Occipital lobe (tissue), 2 donors: ENCODE measurements at regions not wholly inside any gene's neighbourhood (a gene's known extent, or its start where the extent isn't known, plus 50 kb on each side); places are given as distances from the start of the nearest gene placed in this dataset. TPM values are rescaled to one million over a fixed set of nuclear protein-coding genes. Genes with fewer than 3 reads are reported as not detected.
"Not testable (repeated sequence)": the region's sequence is repeated elsewhere in the genome, so short reads cannot be mapped to it uniquely, and the experiment has no call there.

Experiments used
- DNase-seq: peaks from one replicate; lab custom pipeline; 2025; lab: John Stamatoyannopoulos, UW
- small RNA-seq: library from RNA; depleted of rRNA; stranded (forward); fragments of <200 nt; gene quantifications from one replicate; pipeline ENCODE3, GENCODE V24; 2014

DNA sequence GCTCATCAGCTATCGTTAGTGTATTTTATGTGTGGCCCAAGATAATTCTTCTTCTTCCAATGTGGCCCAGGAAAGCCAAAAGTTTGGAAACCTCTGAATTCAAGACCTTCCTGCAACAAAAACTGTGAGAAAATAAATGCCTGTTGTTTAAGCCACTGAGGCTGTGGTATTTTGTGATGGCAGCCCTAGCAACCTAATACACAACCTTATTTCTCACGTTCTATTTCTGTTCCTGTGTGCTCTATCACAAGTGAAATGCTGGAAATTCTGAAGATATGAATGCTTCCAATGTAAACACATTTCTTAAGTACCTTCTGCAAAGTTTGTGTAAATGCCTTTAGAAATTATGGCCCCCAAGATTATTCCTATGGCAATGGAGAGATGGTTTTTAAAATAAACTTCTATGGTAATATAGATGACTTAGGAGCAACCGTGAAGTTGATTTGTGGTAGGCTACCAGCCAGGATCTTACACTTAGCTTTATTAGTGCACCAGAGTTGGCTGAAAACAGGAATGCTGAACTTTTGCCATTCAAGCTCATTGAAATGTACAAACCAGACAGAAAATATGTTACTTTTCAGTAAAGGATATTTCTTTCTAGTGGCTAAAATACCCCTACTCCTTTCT is 148.0 kb downstream of the USP46 start:
- DNase-seq, result no peak

DNA sequence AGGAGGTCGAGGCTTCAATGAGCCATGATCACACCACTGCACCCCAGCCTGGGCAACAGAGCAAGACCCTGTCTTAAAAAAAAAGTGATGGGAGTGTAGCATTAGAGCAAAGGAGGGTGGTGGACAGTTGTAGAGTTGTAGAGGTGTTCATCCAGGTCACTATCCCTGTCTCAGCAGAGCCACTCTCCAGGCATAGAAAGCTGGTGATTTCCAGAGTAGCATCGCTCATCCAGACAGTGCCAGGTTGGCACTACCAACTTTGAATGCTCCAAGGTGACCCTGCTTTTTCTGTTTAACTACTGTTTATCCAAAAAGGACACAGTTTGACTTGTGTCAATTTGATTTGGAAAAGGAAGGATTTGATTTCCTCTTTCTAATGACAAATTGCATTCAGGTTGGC is 147.3 kb downstream of the USP46 start:
- no peak for DNase-seq

DNA sequence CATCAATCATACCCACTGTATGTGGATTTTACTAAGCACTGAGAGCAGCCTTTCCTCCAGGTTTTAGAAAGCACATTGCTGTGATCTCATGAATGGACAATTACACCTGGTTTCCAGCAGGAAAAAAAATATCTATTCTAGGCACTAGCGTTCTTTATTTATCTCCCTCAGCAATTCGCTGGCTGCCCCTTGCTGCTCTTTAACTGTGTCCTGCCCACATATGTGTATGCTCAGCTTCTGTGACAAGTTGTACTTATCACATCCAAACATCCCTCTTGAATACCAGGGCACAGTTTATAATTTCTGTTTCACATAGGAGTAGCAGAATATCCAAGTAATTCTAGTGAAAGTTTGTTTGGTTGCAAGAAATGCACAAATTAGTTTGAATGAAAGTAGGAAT is 146.8 kb downstream of the USP46 start:
- DNase-seq, result no peak

DNA sequence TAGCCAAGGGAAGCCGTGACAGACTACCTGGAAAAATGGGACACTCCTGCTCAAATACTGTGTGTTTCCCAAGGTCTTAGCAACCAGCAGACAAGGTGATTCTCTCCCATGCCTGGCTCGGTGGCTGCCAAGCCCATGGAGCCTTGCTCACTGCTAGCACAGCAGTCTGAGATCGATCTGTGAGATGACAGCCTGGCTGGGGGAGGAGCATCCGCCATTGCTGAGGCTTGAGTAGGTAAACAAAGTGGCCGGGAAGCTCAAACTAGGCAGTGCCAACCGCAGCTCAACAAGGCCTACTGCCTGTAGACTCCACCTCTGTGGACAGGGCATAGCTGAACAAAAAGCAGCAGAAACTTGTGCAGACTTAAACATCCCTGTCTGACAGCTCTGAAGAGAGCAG is 137.0 kb downstream of the USP46 start:
- not testable (repeated sequence) for DNase-seq

DNA sequence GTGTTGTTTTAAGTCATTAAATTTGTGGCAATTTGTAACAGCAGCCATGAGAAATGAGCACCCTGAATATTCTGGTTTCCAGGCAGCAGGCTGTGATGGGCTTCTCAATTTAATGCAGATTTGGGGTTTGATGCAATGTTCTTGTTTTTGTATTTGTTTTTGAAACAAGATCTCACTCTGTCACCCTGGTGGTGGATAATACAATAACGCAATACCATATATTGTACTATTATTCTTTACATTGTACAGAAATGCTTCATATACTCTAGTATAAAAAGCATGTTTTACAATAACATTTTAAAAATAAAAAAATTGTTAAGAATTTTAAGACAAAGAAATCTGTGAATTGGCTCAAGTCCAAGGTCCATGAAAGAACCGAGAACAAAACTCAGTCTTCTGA is 129.1 kb downstream of the USP46 start:
- DNase-seq, result no peak

DNA sequence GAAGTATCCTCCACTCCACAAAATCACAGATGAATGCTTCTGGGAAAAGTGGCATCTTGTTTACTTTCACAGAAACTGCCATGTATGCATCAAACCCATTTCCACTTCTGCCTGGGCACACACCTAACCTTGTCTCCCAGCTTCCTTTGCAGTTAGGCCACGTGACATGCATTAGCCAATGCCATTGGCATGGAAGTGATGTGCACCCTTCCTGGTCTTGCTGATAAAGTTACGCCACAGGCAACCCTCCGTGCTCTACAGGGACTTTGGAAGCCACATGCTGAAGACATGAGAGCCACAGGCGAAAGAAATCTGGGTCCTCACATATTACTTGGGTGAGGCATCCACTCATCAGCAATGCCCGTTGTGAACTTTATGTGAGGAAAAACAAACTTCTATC is 123.3 kb downstream of the USP46 start:
- DNase-seq, result no peak

Small RNAs in the stretch of these regions (small RNA-seq; reads per million reads assigned to genes)
- gene RNU6-1252P, result not detected
